ENCODE measurements at regions not wholly inside any gene's neighbourhood (a gene's known extent, or its start where the extent isn't known, plus 50 kb on each side); places are given as distances from the start of the nearest gene placed in this dataset.

GRCh38 chrX:27399146-27399456 lies 64.0 kb downstream of the PPP4R3C start:
- TF ChIP-seq CTCF (IDR thresholded peaks at IDR 0.05) (no peak), EZH2phosphoT487 (IDR thresholded peaks at IDR 0.05) (no peak), EZH2 (IDR thresholded peaks at IDR 0.05) (no peak)

All from neural progenitor cell (in vitro differentiated cells).